Prostate gland (tissue), 2 donors: ENCODE measurements at regions not wholly inside any gene's neighbourhood (a gene's known extent, or its start where the extent isn't known, plus 50 kb on each side); places are given as distances from the start of the nearest gene placed in this dataset.
"Not testable (repeated sequence)": the region's sequence is repeated elsewhere in the genome, so short reads cannot be mapped to it uniquely, and the experiment has no call there.

Experiments
- DNase-seq: peaks from one replicate; pipeline ENCODE4 v3.0.0-alpha.2; 2019; ENCODE audit warnings: low spot score
- H3K27ac ChIP-seq, 2 donors: fragments of 200-600 bp; sonication (generic); 2 replicates each; pipeline ENCODE4 v1.5.1; 2017 to 2019
- H3K27me3 ChIP-seq: fragments of 200-600 bp; sonication (generic); replicated peaks from 2 replicates; pipeline ENCODE4 v1.5.1; 2019; ENCODE audit not compliant: insufficient read depth
- H3K36me3 ChIP-seq, 2 donors: fragments of 200-600 bp; sonication (generic); 1 replicate in 1 of 2; 2 replicates in 1 of 2; pipeline versions ENCODE4 v1.5.1 to v1.8.1; 2017 to 2019
- H3K4me1 ChIP-seq: fragments of 200-600 bp; sonication (generic); replicated peaks from 2 replicates; pipeline ENCODE4 v1.5.1; 2019
- H3K4me3 ChIP-seq, 2 donors: fragments of 200-600 bp; sonication (generic); 2 replicates each; pipeline ENCODE4 v1.5.1; 2017 to 2019
- H3K9me3 ChIP-seq: fragments of 200-600 bp; sonication (generic); 2 replicates; pipeline ENCODE4 v1.5.1; 2017
- CTCF ChIP-seq, 4 experiments: fragments of 200-600 bp in 2 of 4; fragments of 450-650 bp in 2 of 4; sonication (generic) in 2 of 4; IDR thresholded peaks; 1 replicate in 3 of 4; 2 replicates in 1 of 4; pipeline ENCODE4 v1.5.1; 2016 to 2019; ENCODE audit warnings: antibody characterized with exemption in 4 of 4, mild to moderate bottlenecking in 2 of 4, moderate library complexity in 2 of 4
- POLR2A ChIP-seq: fragments of 450-650 bp; IDR thresholded peaks from one replicate; pipeline ENCODE4 v1.6.1; 2016; ENCODE audit warnings: antibody characterized with exemption, mild to moderate bottlenecking
- POLR2AphosphoS5 ChIP-seq: sonication (generic); formaldehyde crosslinking; IDR thresholded peaks from one replicate; pipeline ENCODE4 v1.6.1; 2017; ENCODE audit warnings: antibody characterized with exemption
- WGBS: methylation state at CpG from one replicate; pipeline ENCODE4 v1.1.5; 2018; 5-methylcytosine and 5-hydroxymethylcytosine counted together
- intact Hi-C: fragments of 100-400 bp; cut with DNase I; formaldehyde crosslinking; loops from one replicate; pipeline ENCODE4 v1.14.2; 2022

DNA sequence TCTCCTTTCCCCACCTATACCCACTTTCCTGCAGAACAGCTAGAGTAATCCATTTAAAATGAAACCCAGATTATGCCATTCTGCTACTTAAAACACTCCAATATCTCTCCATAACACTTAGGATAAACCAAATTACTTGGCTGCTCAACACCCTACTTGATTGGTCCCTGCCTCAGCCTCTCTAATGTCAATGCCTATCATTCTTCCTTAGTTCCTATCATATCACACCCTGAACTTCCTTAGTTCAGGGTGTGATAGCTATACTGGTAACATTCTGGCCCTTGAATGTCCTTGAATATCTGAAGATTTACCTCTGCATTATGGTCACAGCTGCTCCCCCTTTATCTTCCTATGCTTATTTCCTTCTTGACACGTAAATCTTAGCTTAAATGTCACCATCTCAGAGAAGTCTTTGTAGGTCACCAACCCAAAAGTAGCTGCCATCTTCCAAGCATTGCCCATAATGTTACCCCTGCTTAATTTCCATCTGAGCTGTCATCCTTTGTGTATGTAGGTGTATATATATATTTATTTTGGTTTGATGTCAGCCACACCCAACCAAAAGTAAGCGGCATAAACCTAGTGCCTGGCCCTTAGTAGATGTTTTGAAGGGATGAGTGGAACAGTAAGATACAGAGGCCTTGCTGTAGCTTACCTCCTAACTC, 379.8 kb downstream of the PTPRC start:
- Histone ChIP-seq H3K27me3 (no peaks in the 10 kb centered on the region), H3K9me3 (no peaks in the 10 kb centered on the region), H3K4me1 (no peaks in the 10 kb centered on the region), H3K4me3 (no peak overlapping the region), H3K36me3 (no peaks in the 10 kb centered on the region), H3K27ac (no peak overlapping the region)
- 94% methylated on average over 2 of the region's 2 CpGs for WGBS
- intact Hi-C loops = no loop called here
- TF ChIP-seq POLR2A = no peak
- no peak for TF ChIP-seq POLR2AphosphoS5
- TF ChIP-seq CTCF (IDR thresholded peaks at IDR 0.05) = no peak
- no peak for DNase-seq

DNA sequence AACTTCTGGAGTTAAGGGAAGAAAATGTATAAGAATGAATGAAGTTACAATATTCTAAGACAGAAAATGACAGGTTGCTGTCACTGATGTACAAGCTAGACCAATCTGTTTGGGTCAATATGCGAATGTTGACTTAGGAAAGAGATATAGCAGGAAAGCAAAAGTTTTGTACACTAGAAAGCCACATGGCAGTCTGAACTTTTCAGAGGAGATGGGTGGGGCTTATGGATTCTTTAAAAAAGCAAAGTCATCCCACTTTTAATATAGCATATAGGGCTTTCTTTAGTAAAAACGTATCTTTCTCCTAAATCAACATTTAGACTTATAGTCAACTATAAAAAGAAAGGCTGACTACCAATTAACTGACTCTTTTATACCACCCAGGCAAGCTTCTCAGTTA, 381.2 kb downstream of the PTPRC start:
- Histone ChIP-seq H3K4me3 (no peak overlapping the region), H3K27me3 (no peaks in the 10 kb centered on the region), H3K4me1 (no peaks in the 10 kb centered on the region), H3K36me3 (no peaks in the 10 kb centered on the region), H3K9me3 (no peaks in the 10 kb centered on the region), H3K27ac (no peak overlapping the region)
- no peak for DNase-seq
- TF ChIP-seq POLR2A (no peak), CTCF (IDR thresholded peaks at IDR 0.05) (no peak), POLR2AphosphoS5 (no peak)
- intact Hi-C loops = no loop called here
- 59% methylated on average over 2 of the region's 2 CpGs for WGBS

DNA sequence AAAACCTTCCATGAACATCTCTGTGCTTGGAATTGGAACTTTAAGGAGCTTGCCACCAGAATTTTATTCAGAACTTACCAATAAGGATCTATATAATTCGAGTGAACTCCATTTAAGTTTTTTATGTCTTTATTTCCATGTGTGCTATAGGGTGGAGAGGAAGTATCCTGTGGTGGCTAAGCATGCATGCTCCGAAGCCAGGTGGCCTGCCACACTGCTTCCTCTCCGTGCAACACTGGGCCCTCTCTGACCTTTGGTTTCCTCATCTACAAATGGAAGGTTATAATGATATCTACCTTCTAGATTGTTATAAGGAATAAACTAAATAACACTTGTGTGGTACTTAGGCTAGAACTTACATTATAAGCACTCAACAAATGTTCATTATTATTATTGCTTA, 382.1 kb downstream of the PTPRC start:
- Histone ChIP-seq H3K9me3 (no peaks in the 10 kb centered on the region), H3K4me3 (no peak overlapping the region), H3K27ac (no peak overlapping the region), H3K27me3 (no peaks in the 10 kb centered on the region), H3K36me3 (no peaks in the 10 kb centered on the region), H3K4me1 (no peaks in the 10 kb centered on the region)
- 88% methylated on average over 3 of the region's 3 CpGs for WGBS
- DNase-seq = no peak
- intact Hi-C loops = no loop called here
- no peak for TF ChIP-seq CTCF (IDR thresholded peaks at IDR 0.05)
- no peak for TF ChIP-seq POLR2A
- TF ChIP-seq POLR2AphosphoS5 = no peak

DNA sequence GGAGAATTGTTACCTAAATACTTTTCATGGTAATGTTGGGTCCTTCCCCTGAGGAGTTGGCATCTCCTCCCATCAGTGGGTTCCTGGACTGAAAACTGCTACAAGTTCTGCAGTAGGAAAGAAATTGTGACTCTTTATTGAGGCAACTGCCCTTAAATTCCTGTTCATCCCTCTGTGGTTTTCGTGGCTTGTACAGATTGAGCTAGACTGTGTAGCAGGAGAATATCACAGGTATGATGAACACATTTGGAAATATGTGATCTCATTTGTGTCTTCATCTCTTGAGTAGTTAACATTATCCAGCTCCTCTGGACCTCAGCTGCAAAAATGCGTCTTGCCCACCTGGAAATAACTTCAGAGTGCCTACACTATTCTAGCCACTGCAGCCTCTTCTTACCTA, 390.6 kb downstream of the PTPRC start:
- intact Hi-C loops = no loop called here
- Histone ChIP-seq H3K27me3 (no peaks in the 10 kb centered on the region), H3K27ac (no peak overlapping the region), H3K4me1 (no peaks in the 10 kb centered on the region), H3K4me3 (no peak overlapping the region), H3K9me3 (no peaks in the 10 kb centered on the region), H3K36me3 (no peaks in the 10 kb centered on the region)
- no peak for TF ChIP-seq CTCF (IDR thresholded peaks at IDR 0.05)
- no peak for DNase-seq
- 98% methylated on average over 2 of the region's 2 CpGs for WGBS

DNA sequence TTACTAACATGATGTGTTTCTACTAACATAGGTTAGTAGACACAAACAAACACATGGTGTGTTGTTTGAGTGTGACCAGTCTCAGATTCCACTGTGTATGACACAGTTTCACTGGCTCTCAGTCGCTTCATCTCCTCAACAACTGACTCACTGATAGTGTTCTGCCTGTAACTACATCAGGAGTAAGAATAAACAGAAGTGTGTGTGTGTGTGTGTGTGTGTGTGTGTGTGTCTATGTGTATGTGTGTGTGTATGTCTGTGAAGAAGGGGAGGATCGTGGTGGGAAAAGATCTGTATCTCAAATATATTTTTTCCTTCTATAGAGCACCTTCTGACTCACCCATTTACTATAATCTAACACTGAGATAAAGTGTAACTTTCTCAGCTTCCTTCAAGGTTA, 391.0 kb downstream of the PTPRC start:
- Histone ChIP-seq H3K27me3 (no peaks in the 10 kb centered on the region), H3K4me3 (no peak overlapping the region), H3K9me3 (no peaks in the 10 kb centered on the region), H3K27ac (no peak overlapping the region), H3K4me1 (no peaks in the 10 kb centered on the region), H3K36me3 (no peaks in the 10 kb centered on the region)
- no peak for TF ChIP-seq POLR2AphosphoS5
- no peak for TF ChIP-seq POLR2A
- TF ChIP-seq CTCF (IDR thresholded peaks at IDR 0.05) = no peak
- WGBS = 79% methylated on average over 2 of the region's 2 CpGs
- intact Hi-C loops = no loop called here
- DNase-seq = no peak

GRCh38 chr1:199030541-199030940, 391.7 kb downstream of the PTPRC start:
- intact Hi-C loops, DNase-seq: not testable (repeated sequence)
- 96% methylated on average over 2 of the region's 2 CpGs for WGBS

GRCh38 chr1:199031170-199031569, 392.3 kb downstream of the PTPRC start:
- H3K4me1 ChIP-seq, H3K27me3 ChIP-seq, H3K4me3 ChIP-seq, DNase-seq, H3K9me3 ChIP-seq, H3K36me3 ChIP-seq, intact Hi-C loops, H3K27ac ChIP-seq: not testable (repeated sequence)
- WGBS = 64% methylated on average over 1 of the region's 1 CpG

More at GRCh38 chr1:199030541-199030940, 391.7 kb downstream of the PTPRC start:
- H3K36me3 ChIP-seq, H3K4me3 ChIP-seq, H3K27ac ChIP-seq, H3K4me1 ChIP-seq, H3K27me3 ChIP-seq, H3K9me3 ChIP-seq: not testable (repeated sequence)

- H3K9me3 ChIP-seq, H3K4me1 ChIP-seq, DNase-seq, intact Hi-C loops, H3K36me3 ChIP-seq, H3K27me3 ChIP-seq, H3K27ac ChIP-seq, H3K4me3 ChIP-seq: not testable (repeated sequence)
- 88% methylated on average over 3 of the region's 3 CpGs for WGBS
Measured at GRCh38 chr1:199032479-199032878, 393.6 kb downstream of the PTPRC start.
